ENCODE measurements at regions not wholly inside any gene's neighbourhood (a gene's known extent, or its start where the extent isn't known, plus 50 kb on each side); places are given as distances from the start of the nearest gene placed in this dataset.
A peak's percentile ranks its signal among the peaks of the same experiment; 100 is the strongest.

GRCh38 chr12:60935981-60936761, 1324.0 kb upstream of the USP15 start:
- no TSS peak for BruUV-seq (replicated peaks)
- ChIA-PET POLR2A (no interaction called here), CTCF (interaction anchor here (0.7 to 1.1 kb wide), 3 partner anchors 11 to 1186 kb away, joined by 3 to 5 read pairs (median 3); no protein-coding TSS in a partner anchor)
- TF ChIP-seq CTCF (IDR thresholded peaks at IDR 0.05; ENCODE audit: unreplicated experiment) = no peak
- no peaks in the 10 kb centered on the region for H3K9me3 Mint-ChIP-seq (ENCODE audit: unreplicated experiment)
- H3K4me3 Mint-ChIP-seq (ENCODE audit: unreplicated experiment) = no peak overlapping the region
- no peaks in the 10 kb centered on the region for H3K4me1 Mint-ChIP-seq (ENCODE audit: insufficient read depth, unreplicated experiment)
- peak; percentile 3 for DNase-seq (ENCODE audit: unreplicated experiment)
- H3K27me3 Mint-ChIP-seq (ENCODE audit: insufficient read depth, unreplicated experiment) = no peaks in the 10 kb centered on the region
- intact Hi-C loops (cut with micrococcal nuclease) = no loop called here
- H3K27ac Mint-ChIP-seq (ENCODE audit: low read depth, unreplicated experiment) = no peak overlapping the region
- H3K36me3 Mint-ChIP-seq (ENCODE audit: insufficient read depth, unreplicated experiment) = no peaks in the 10 kb centered on the region

- BruUV-seq (replicated peaks) = no TSS peak
- no peaks in the 10 kb centered on the region for H3K4me1 Mint-ChIP-seq (ENCODE audit: insufficient read depth, unreplicated experiment)
- H3K9me3 Mint-ChIP-seq (ENCODE audit: unreplicated experiment) = no peaks in the 10 kb centered on the region
- ChIA-PET POLR2A (no interaction called here), CTCF (no interaction called here)
- H3K4me3 Mint-ChIP-seq (ENCODE audit: unreplicated experiment) = no peak overlapping the region
- DNase-seq (ENCODE audit: unreplicated experiment) = peak; percentile 4
- H3K36me3 Mint-ChIP-seq (ENCODE audit: insufficient read depth, unreplicated experiment) = no peaks in the 10 kb centered on the region
- H3K27me3 Mint-ChIP-seq (ENCODE audit: insufficient read depth, unreplicated experiment) = no peaks in the 10 kb centered on the region
- H3K27ac Mint-ChIP-seq (ENCODE audit: low read depth, unreplicated experiment) = no peak overlapping the region
- no peak for TF ChIP-seq CTCF (IDR thresholded peaks at IDR 0.05; ENCODE audit: unreplicated experiment)
- intact Hi-C loops (cut with micrococcal nuclease) = no loop called here
Measured at GRCh38 chr12:60947533-60947932, 1312.7 kb upstream of the USP15 start.

- no peak for TF ChIP-seq CTCF (IDR thresholded peaks at IDR 0.05; ENCODE audit: unreplicated experiment)
- POLR2A ChIA-PET = no interaction called here
- Mint-ChIP-seq H3K27me3 (ENCODE audit: insufficient read depth, unreplicated experiment) (no peaks in the 10 kb centered on the region), H3K4me1 (ENCODE audit: insufficient read depth, unreplicated experiment) (no peaks in the 10 kb centered on the region), H3K36me3 (ENCODE audit: insufficient read depth, unreplicated experiment) (no peaks in the 10 kb centered on the region), H3K9me3 (ENCODE audit: unreplicated experiment) (peaks cover 12% of the 10 kb centered on the region), H3K4me3 (ENCODE audit: unreplicated experiment) (no peak overlapping the region), H3K27ac (ENCODE audit: low read depth, unreplicated experiment) (peak overlapping the region; percentile 20)
- intact Hi-C loops (cut with micrococcal nuclease) = no loop called here
- CTCF ChIA-PET = no interaction called here
- DNase-seq (ENCODE audit: unreplicated experiment) = no peak
- BruUV-seq (replicated peaks) = no TSS peak
Measured at GRCh38 chr12:60967128-60967527, 1293.1 kb upstream of the USP15 start.

- no peak overlapping the region for H3K4me3 Mint-ChIP-seq (ENCODE audit: unreplicated experiment)
- no peaks in the 10 kb centered on the region for H3K36me3 Mint-ChIP-seq (ENCODE audit: insufficient read depth, unreplicated experiment)
- H3K4me1 Mint-ChIP-seq (ENCODE audit: insufficient read depth, unreplicated experiment) = peaks cover 7% of the 10 kb centered on the region
- ChIA-PET POLR2A (interaction anchor here (0.6 kb wide), 1 partner anchor 11 kb away, joined by 3 read pairs; no protein-coding TSS in a partner anchor), CTCF (interaction anchor here (0.5 to 1.1 kb wide), 2 partner anchors 381 to 383 kb away, joined by 3 to 4 read pairs; no protein-coding TSS in a partner anchor)
- H3K9me3 Mint-ChIP-seq (ENCODE audit: unreplicated experiment) = no peaks in the 10 kb centered on the region
- peak; percentile 16 for DNase-seq (ENCODE audit: unreplicated experiment)
- BruUV-seq (replicated peaks) = no TSS peak
- no peaks in the 10 kb centered on the region for H3K27me3 Mint-ChIP-seq (ENCODE audit: insufficient read depth, unreplicated experiment)
- intact Hi-C loops (cut with micrococcal nuclease) = no loop called here
- H3K27ac Mint-ChIP-seq (ENCODE audit: low read depth, unreplicated experiment) = no peak overlapping the region
- peak; percentile 18 for TF ChIP-seq CTCF (IDR thresholded peaks at IDR 0.05; ENCODE audit: unreplicated experiment)
Measured at GRCh38 chr12:60977966-60978365, 1282.2 kb upstream of the USP15 start.

All from MCF 10A (cell line).